Panc1 (cell line): ENCODE measurements at regions not wholly inside any gene's neighbourhood (a gene's known extent, or its start where the extent isn't known, plus 50 kb on each side); places are given as distances from the start of the nearest gene placed in this dataset.

Experiments used
- POLR2AphosphoS5 ChIP-seq: IDR thresholded peaks from 2 replicates; pipeline ENCODE4 v1.6.1; 2012; ENCODE audit warnings: mild to moderate bottlenecking, low read depth, low read length, moderate library complexity
- SIN3A ChIP-seq: IDR thresholded peaks from 2 replicates; pipeline ENCODE4 v1.6.1; 2012; ENCODE audit warnings: low read depth, mild to moderate bottlenecking, low read length, moderate library complexity, borderline replicate concordance; ENCODE audit not compliant: insufficient read depth
- TCF7L2 ChIP-seq: IDR thresholded peaks from 2 replicates; pipeline ENCODE4 v1.6.1; 2011; ENCODE audit warnings: mild to moderate bottlenecking, low read depth, low read length, inconsistent platforms
- TF ChIP-seq, protein P1 (sequence below): fragments of 450-650 bp; IDR thresholded peaks from 2 replicates; pipeline ENCODE4 v1.5.1; 2017; ENCODE audit warnings: mild to moderate bottlenecking
- TF ChIP-seq, protein P2 (sequence below), 2 experiments: IDR thresholded peaks; 2 replicates each; pipeline ENCODE4 v1.6.1; 2011 to 2012; ENCODE audit warnings: low read depth in 2 of 2, control low read depth in 1 of 2, low read length in 1 of 2, mild to moderate bottlenecking in 1 of 2, moderate library complexity in 1 of 2; ENCODE audit not compliant: insufficient read depth in 1 of 2

DNA sequence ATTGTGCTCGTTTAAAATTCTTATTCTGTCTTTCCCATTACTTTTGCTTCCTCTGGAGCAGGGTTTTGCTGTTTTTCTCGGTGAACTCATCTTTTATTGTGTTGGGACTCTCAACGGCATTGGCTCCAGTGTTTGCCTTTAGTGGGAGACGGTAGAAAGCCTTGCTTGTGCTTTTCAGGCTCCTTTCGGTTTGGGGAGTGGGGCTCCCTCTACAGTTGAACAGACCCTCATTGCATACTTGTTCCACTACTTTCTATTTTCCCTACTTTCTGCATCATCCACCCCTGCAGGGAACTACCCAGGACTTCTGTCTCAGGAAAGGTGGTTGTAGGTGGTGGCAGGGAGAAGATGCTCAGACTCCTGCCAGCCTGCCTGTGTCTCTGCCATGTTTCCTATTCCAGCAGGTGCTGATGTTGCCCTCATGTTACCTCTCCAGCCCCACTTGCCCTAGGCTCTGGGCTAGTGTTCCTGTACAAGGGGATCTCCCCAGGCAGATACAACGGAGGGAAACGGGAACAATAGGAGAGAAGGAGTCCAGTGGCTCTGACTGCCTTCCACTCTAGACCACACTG is 68.5 kb upstream of the ZBTB18 start:
- TF ChIP-seq, protein P1, sequence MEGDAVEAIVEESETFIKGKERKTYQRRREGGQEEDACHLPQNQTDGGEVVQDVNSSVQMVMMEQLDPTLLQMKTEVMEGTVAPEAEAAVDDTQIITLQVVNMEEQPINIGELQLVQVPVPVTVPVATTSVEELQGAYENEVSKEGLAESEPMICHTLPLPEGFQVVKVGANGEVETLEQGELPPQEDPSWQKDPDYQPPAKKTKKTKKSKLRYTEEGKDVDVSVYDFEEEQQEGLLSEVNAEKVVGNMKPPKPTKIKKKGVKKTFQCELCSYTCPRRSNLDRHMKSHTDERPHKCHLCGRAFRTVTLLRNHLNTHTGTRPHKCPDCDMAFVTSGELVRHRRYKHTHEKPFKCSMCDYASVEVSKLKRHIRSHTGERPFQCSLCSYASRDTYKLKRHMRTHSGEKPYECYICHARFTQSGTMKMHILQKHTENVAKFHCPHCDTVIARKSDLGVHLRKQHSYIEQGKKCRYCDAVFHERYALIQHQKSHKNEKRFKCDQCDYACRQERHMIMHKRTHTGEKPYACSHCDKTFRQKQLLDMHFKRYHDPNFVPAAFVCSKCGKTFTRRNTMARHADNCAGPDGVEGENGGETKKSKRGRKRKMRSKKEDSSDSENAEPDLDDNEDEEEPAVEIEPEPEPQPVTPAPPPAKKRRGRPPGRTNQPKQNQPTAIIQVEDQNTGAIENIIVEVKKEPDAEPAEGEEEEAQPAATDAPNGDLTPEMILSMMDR = no peak
- no peak for TF ChIP-seq SIN3A
- TF ChIP-seq POLR2AphosphoS5 = no peak
- no peak for TF ChIP-seq TCF7L2
- TF ChIP-seq, protein P2, sequence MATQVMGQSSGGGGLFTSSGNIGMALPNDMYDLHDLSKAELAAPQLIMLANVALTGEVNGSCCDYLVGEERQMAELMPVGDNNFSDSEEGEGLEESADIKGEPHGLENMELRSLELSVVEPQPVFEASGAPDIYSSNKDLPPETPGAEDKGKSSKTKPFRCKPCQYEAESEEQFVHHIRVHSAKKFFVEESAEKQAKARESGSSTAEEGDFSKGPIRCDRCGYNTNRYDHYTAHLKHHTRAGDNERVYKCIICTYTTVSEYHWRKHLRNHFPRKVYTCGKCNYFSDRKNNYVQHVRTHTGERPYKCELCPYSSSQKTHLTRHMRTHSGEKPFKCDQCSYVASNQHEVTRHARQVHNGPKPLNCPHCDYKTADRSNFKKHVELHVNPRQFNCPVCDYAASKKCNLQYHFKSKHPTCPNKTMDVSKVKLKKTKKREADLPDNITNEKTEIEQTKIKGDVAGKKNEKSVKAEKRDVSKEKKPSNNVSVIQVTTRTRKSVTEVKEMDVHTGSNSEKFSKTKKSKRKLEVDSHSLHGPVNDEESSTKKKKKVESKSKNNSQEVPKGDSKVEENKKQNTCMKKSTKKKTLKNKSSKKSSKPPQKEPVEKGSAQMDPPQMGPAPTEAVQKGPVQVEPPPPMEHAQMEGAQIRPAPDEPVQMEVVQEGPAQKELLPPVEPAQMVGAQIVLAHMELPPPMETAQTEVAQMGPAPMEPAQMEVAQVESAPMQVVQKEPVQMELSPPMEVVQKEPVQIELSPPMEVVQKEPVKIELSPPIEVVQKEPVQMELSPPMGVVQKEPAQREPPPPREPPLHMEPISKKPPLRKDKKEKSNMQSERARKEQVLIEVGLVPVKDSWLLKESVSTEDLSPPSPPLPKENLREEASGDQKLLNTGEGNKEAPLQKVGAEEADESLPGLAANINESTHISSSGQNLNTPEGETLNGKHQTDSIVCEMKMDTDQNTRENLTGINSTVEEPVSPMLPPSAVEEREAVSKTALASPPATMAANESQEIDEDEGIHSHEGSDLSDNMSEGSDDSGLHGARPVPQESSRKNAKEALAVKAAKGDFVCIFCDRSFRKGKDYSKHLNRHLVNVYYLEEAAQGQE (IDR thresholded peaks at IDR 0.05; ENCODE audit: insufficient read depth in 1 of 2, low read depth in 2 of 2, low read length in 1 of 2) = no peak
